Aorta (tissue), 5 donors: ENCODE measurements at regions not wholly inside any gene's neighbourhood (a gene's known extent, or its start where the extent isn't known, plus 50 kb on each side); places are given as distances from the start of the nearest gene placed in this dataset.

Experiments
- ATAC-seq: fragments of 200-7000 bp; cut with Tn5 transposase; one replicate; pipeline ENCODE4 v1.9.1; 2022; ENCODE audit warnings: moderate library complexity; ENCODE audit not compliant: low FRiP score
- DNase-seq, 2 donors: peaks; one replicate each; pipeline ENCODE4 v3.0.0-alpha.2; 2020
- H3K27ac ChIP-seq, 2 donors: one replicate each; pipeline ENCODE4 v1.5.1; 2013; ENCODE audit warnings: low read length in 2 of 2, mild to moderate bottlenecking in 2 of 2, moderate library complexity in 2 of 2, control low read depth in 1 of 2, inconsistent platforms in 1 of 2, low read depth in 1 of 2
- H3K27me3 ChIP-seq, 2 donors: one replicate each; pipeline ENCODE4 v1.6.1; 2013; ENCODE audit warnings: control low read depth in 1 of 2, low read length in 1 of 2, mild to moderate bottlenecking in 1 of 2, moderate library complexity in 1 of 2; ENCODE audit not compliant: insufficient read depth in 2 of 2, control insufficient read depth in 1 of 2
- H3K36me3 ChIP-seq, 2 donors: one replicate each; pipeline ENCODE4 v1.6.1; 2013; ENCODE audit warnings: control low read depth in 1 of 2, low read length in 1 of 2, mild to moderate bottlenecking in 1 of 2; ENCODE audit not compliant: insufficient read depth in 2 of 2, control insufficient read depth in 1 of 2
- H3K4me1 ChIP-seq, 2 donors: one replicate each; pipeline ENCODE4 v1.6.1; 2013; ENCODE audit warnings: low read length in 2 of 2, control low read depth in 1 of 2, mild to moderate bottlenecking in 1 of 2, moderate library complexity in 1 of 2; ENCODE audit not compliant: insufficient read depth in 2 of 2, control insufficient read depth in 1 of 2
- H3K4me3 ChIP-seq, 2 donors: one replicate each; pipeline ENCODE4 v1.5.1; 2013; ENCODE audit warnings: low read length in 2 of 2, control low read depth in 1 of 2, mild to moderate bottlenecking in 1 of 2
- H3K9me3 ChIP-seq: one replicate; pipeline ENCODE4 v1.6.1; 2013; ENCODE audit warnings: mild to moderate bottlenecking, low read length; ENCODE audit not compliant: control insufficient read depth
- WGBS, 2 donors: extraction: QIAGEN DNeasy Blood & Tissue Kit; methylation state at CpG; one replicate each; pipeline ENCODE4 v1.1.7; 2013; 5-methylcytosine and 5-hydroxymethylcytosine counted together
- intact Hi-C, 2 donors: fragments of 100-400 bp; cut with DNase I; formaldehyde crosslinking; loops; one replicate each; pipeline versions ENCODE4 v1.14.2 to v1.15.0; 2022
- donor health status: healthy with polysubstance abuse.
- donor health status: Bipolar disorder and iron deficiency.
- donor health status: DM: no; HTN: no; CAD: no.
- donor health status: DM: no; HTN: no; CAD: no.
- donor health status: DM: yes; HTN: yes; CAD: no.

GRCh38 chr13:21925720-21926119 is 254.8 kb downstream of the FGF9 start:
- Histone ChIP-seq H3K4me1 (no peaks in the 10 kb centered on the region), H3K4me3 (no peak overlapping the region), H3K27ac (no peak overlapping the region), H3K9me3 (no peaks in the 10 kb centered on the region), H3K27me3 (no peaks in the 10 kb centered on the region), H3K36me3 (no peaks in the 10 kb centered on the region)
- intact Hi-C loops = no loop called here
- WGBS, 2 donors = 96% methylated on average over 6 of the region's 6 CpGs
- no peak for ATAC-seq
- no peak for DNase-seq

GRCh38 chr13:21929400-21929799 is 258.5 kb downstream of the FGF9 start:
- Histone ChIP-seq H3K4me3 (no peak overlapping the region), H3K27ac (no peak overlapping the region), H3K27me3 (no peaks in the 10 kb centered on the region), H3K9me3 (no peaks in the 10 kb centered on the region), H3K36me3 (no peaks in the 10 kb centered on the region), H3K4me1 (no peaks in the 10 kb centered on the region)
- WGBS, 2 donors = 90 to 92% methylated on average over 15 of the region's 15 CpGs
- DNase-seq = no peak
- intact Hi-C loops = no loop called here
- no peak for ATAC-seq

GRCh38 chr13:21930536-21930935 is 259.7 kb downstream of the FGF9 start:
- intact Hi-C loops = no loop called here
- H3K9me3 ChIP-seq = peaks cover 1% of the 10 kb centered on the region
- no peaks in the 10 kb centered on the region for H3K36me3 ChIP-seq
- WGBS, 2 donors = 71 to 78% methylated on average over 6 of the region's 6 CpGs
- H3K4me3 ChIP-seq = no peak overlapping the region
- H3K27ac ChIP-seq = no peak overlapping the region
- DNase-seq (no peak), ATAC-seq (no peak)
- H3K27me3 ChIP-seq = no peaks in the 10 kb centered on the region
- H3K4me1 ChIP-seq = no peaks in the 10 kb centered on the region

GRCh38 chr13:21932578-21932977 is 261.7 kb downstream of the FGF9 start:
- intact Hi-C loops = no loop called here

GRCh38 chr13:21932996-21933395 is 262.1 kb downstream of the FGF9 start:
- DNase-seq (no peak), ATAC-seq (no peak)
- Histone ChIP-seq H3K4me1 (no peaks in the 10 kb centered on the region), H3K27me3 (no peaks in the 10 kb centered on the region), H3K9me3 (peaks cover 3% of the 10 kb centered on the region), H3K36me3 (no peaks in the 10 kb centered on the region), H3K4me3 (no peak overlapping the region), H3K27ac (no peak overlapping the region)
- WGBS, 2 donors = 71 to 80% methylated on average over 6 of the region's 6 CpGs
- intact Hi-C loops = no loop called here

More at GRCh38 chr13:21932578-21932977, 261.7 kb downstream of the FGF9 start:
- Histone ChIP-seq H3K27me3 (no peaks in the 10 kb centered on the region), H3K27ac (no peak overlapping the region), H3K9me3 (peaks cover 3% of the 10 kb centered on the region), H3K4me3 (no peak overlapping the region), H3K4me1 (no peaks in the 10 kb centered on the region), H3K36me3 (no peaks in the 10 kb centered on the region)
- DNase-seq (no peak), ATAC-seq (no peak)
- WGBS, 2 donors = 88 to 93% methylated on average over 2 of the region's 2 CpGs

- H3K27ac ChIP-seq = no peak overlapping the region
- H3K4me1 ChIP-seq = no peaks in the 10 kb centered on the region
- WGBS, 2 donors = 95 to 96% methylated on average over 9 of the region's 9 CpGs
- peaks cover 3% of the 10 kb centered on the region for H3K9me3 ChIP-seq
- DNase-seq (no peak), ATAC-seq (no peak)
- H3K27me3 ChIP-seq = no peaks in the 10 kb centered on the region
- intact Hi-C loops = no loop called here
- H3K36me3 ChIP-seq = no peaks in the 10 kb centered on the region
- H3K4me3 ChIP-seq = no peak overlapping the region
Observed at GRCh38 chr13:21934284-21934683, 263.4 kb downstream of the FGF9 start.

- Histone ChIP-seq H3K4me3 (no peak overlapping the region), H3K4me1 (no peaks in the 10 kb centered on the region), H3K9me3 (peaks cover 3% of the 10 kb centered on the region), H3K27ac (no peak overlapping the region), H3K36me3 (no peaks in the 10 kb centered on the region), H3K27me3 (no peaks in the 10 kb centered on the region)
- intact Hi-C loops = no loop called here
- 95 to 97% methylated on average over 4 of the region's 4 CpGs for WGBS, 2 donors
- no peak for ATAC-seq
- DNase-seq = no peak
Observed at GRCh38 chr13:21936674-21937073, 265.8 kb downstream of the FGF9 start.

- Histone ChIP-seq H3K4me3 (no peak overlapping the region), H3K36me3 (no peaks in the 10 kb centered on the region), H3K27ac (no peak overlapping the region), H3K27me3 (no peaks in the 10 kb centered on the region), H3K4me1 (no peaks in the 10 kb centered on the region), H3K9me3 (peaks cover 3% of the 10 kb centered on the region)
- DNase-seq = no peak
- intact Hi-C loops = no loop called here
- no peak for ATAC-seq
- WGBS, 2 donors = 64 to 69% methylated on average over 6 of the region's 6 CpGs
Observed at GRCh38 chr13:21938168-21938567, 267.3 kb downstream of the FGF9 start.

GRCh38 chr13:21938636-21939035 is 267.8 kb downstream of the FGF9 start:
- no peak for ATAC-seq
- H3K27ac ChIP-seq = no peak overlapping the region
- 82 to 85% methylated on average over 7 of the region's 7 CpGs for WGBS, 2 donors
- peaks cover 3% of the 10 kb centered on the region for H3K9me3 ChIP-seq
- intact Hi-C loops = no loop called here
- no peaks in the 10 kb centered on the region for H3K4me1 ChIP-seq
- H3K4me3 ChIP-seq = no peak overlapping the region
- no peak for DNase-seq
- no peaks in the 10 kb centered on the region for H3K27me3 ChIP-seq
- H3K36me3 ChIP-seq = no peaks in the 10 kb centered on the region
